HepG2 (cell line): ENCODE measurements at regions not wholly inside any gene's neighbourhood (a gene's known extent, or its start where the extent isn't known, plus 50 kb on each side); places are given as distances from the start of the nearest gene placed in this dataset.

Source experiments
- IRX3 ChIP-seq: sonication (generic); formaldehyde crosslinking; IDR thresholded peaks from 2 replicates; pipeline ENCODE4 v1.8.1; 2023; ENCODE audit warnings: mild to moderate bottlenecking, low read depth, missing genetic modification reagents, borderline replicate concordance
- KDM3A ChIP-seq: IDR thresholded peaks from 2 replicates; pipeline ENCODE4 v1.6.1; 2018; ENCODE audit warnings: low read depth, missing compliant biosample characterization
- KDM6A ChIP-seq: IDR thresholded peaks from 2 replicates; pipeline ENCODE4 v1.6.1; 2016; ENCODE audit warnings: low read depth
- MTF2 ChIP-seq: sonication (generic); formaldehyde crosslinking; IDR thresholded peaks from 2 replicates; pipeline ENCODE4 v1.5.0; 2020; ENCODE audit warnings: missing genetic modification reagents, borderline replicate concordance
- NFYB ChIP-seq: sonication (generic); formaldehyde crosslinking; IDR thresholded peaks from 2 replicates; pipeline ENCODE4 v1.4.0; 2020; ENCODE audit warnings: missing genetic modification reagents
- NKX3-1 ChIP-seq: sonication (generic); formaldehyde crosslinking; IDR thresholded peaks from 2 replicates; pipeline ENCODE4 v1.5.0; 2020; ENCODE audit warnings: missing genetic modification reagents
- PAF1 ChIP-seq: IDR thresholded peaks from 2 replicates; pipeline ENCODE4 v1.6.1; 2016; ENCODE audit warnings: missing genetic modification reagents, missing compliant biosample characterization
- POGZ ChIP-seq: sonication (generic); formaldehyde crosslinking; IDR thresholded peaks from 2 replicates; pipeline ENCODE4 v1.4.0; 2020; ENCODE audit warnings: mild to moderate bottlenecking, missing genetic modification reagents
- PRMT3 ChIP-seq: sonication (generic); formaldehyde crosslinking; IDR thresholded peaks from 2 replicates; pipeline ENCODE4 v1.8.1; 2022; ENCODE audit warnings: low read depth, mild to moderate bottlenecking, moderate library complexity, missing genetic modification reagents, borderline replicate concordance
- ZBTB7B ChIP-seq: sonication (generic); formaldehyde crosslinking; IDR thresholded peaks from 2 replicates; pipeline ENCODE4 v1.4.0; 2020; ENCODE audit warnings: missing genetic modification reagents
- ZFP1 ChIP-seq: IDR thresholded peaks from 2 replicates; pipeline ENCODE4 v1.6.1; 2016
- ZNF83 ChIP-seq: sonication (generic); formaldehyde crosslinking; IDR thresholded peaks from 2 replicates; pipeline ENCODE4 v1.4.0; 2020; ENCODE audit warnings: missing genetic modification reagents, mild to moderate bottlenecking, borderline replicate concordance
- TF ChIP-seq, protein P1 (sequence below): sonication (generic); formaldehyde crosslinking; IDR thresholded peaks from 2 replicates; pipeline ENCODE4 v1.4.0; 2020; ENCODE audit warnings: mild to moderate bottlenecking, missing genetic modification reagents
- TF ChIP-seq, protein P2 (sequence below): sonication (generic); formaldehyde crosslinking; IDR thresholded peaks from 2 replicates; pipeline ENCODE4 v1.8.1; 2023; ENCODE audit warnings: mild to moderate bottlenecking, missing genetic modification reagents

DNA sequence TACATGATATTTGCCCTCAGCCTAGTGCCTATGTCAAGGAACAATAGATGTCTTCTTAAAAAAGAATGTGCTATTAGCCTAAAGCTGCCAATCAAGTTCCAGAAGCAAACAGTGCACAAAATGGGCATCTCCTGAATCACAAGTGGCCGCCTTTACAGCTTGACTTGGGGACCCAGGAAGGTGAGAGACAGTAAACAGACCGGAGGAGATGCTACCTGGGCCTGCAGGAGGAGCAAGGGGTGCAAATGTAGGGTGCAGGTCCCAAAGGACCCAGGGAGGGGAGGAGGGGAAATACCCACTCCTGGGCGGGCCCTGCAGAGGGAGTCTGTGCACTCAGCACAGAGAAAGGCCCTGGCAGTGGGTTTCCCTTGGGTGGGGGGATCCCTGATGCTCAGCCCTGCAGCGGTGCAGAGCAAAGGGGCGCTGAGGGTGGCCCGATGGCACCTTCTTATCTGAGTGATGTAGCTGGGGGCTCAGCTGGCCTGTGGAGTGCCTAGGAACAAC is 147.7 kb downstream of the WDR11 start (continued):
- TF ChIP-seq POGZ (CRISPR knock-in tag) (no peak), ZNF83 (no peak), IRX3 (CRISPR knock-in tag) (no peak), NFYB (no peak), MTF2 (CRISPR knock-in tag) (no peak), PAF1 (CRISPR knock-in tag) (no peak), KDM6A (CRISPR knock-in tag) (no peak), ZBTB7B (CRISPR knock-in tag) (no peak), ZFP1 (CRISPR knock-in tag) (no peak), PRMT3 (CRISPR knock-in tag) (no peak), NKX3-1 (CRISPR knock-in tag) (no peak), KDM3A (no peak)
- TF ChIP-seq, protein P1, sequence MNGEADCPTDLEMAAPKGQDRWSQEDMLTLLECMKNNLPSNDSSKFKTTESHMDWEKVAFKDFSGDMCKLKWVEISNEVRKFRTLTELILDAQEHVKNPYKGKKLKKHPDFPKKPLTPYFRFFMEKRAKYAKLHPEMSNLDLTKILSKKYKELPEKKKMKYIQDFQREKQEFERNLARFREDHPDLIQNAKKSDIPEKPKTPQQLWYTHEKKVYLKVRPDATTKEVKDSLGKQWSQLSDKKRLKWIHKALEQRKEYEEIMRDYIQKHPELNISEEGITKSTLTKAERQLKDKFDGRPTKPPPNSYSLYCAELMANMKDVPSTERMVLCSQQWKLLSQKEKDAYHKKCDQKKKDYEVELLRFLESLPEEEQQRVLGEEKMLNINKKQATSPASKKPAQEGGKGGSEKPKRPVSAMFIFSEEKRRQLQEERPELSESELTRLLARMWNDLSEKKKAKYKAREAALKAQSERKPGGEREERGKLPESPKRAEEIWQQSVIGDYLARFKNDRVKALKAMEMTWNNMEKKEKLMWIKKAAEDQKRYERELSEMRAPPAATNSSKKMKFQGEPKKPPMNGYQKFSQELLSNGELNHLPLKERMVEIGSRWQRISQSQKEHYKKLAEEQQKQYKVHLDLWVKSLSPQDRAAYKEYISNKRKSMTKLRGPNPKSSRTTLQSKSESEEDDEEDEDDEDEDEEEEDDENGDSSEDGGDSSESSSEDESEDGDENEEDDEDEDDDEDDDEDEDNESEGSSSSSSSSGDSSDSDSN (CRISPR knock-in tag) = no peak
- TF ChIP-seq, protein P2, sequence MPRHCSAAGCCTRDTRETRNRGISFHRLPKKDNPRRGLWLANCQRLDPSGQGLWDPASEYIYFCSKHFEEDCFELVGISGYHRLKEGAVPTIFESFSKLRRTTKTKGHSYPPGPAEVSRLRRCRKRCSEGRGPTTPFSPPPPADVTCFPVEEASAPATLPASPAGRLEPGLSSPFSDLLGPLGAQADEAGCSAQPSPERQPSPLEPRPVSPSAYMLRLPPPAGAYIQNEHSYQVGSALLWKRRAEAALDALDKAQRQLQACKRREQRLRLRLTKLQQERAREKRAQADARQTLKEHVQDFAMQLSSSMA (CRISPR knock-in tag) = no peak
